Vagina (tissue), 2 donors: ENCODE measurements at regions not wholly inside any gene's neighbourhood (a gene's known extent, or its start where the extent isn't known, plus 50 kb on each side); places are given as distances from the start of the nearest gene placed in this dataset.

Source experiments
- DNase-seq, 2 donors: peaks; one replicate each; pipeline ENCODE4 v3.0.0-alpha.2; 2017; ENCODE audit errors: extremely low spot score in 2 of 2
- H3K27ac ChIP-seq: fragments of 200-600 bp; sonication (generic); one replicate; pipeline ENCODE4 v1.5.1; 2019
- H3K27me3 ChIP-seq: fragments of 200-600 bp; sonication (generic); one replicate; pipeline ENCODE4 v1.5.1; 2019
- H3K36me3 ChIP-seq, 2 donors: fragments of 200-600 bp; sonication (generic); one replicate each; pipeline ENCODE4 v1.5.1; 2017 to 2019
- H3K4me1 ChIP-seq: fragments of 200-600 bp; sonication (generic); one replicate; pipeline ENCODE4 v1.5.1; 2019
- H3K4me3 ChIP-seq, 2 donors: fragments of 200-600 bp; sonication (generic); 1 replicate in 1 of 2; 2 replicates in 1 of 2; pipeline ENCODE4 v1.5.1; 2016 to 2019
- H3K9me3 ChIP-seq: fragments of 200-600 bp; sonication (generic); one replicate; pipeline ENCODE4 v1.5.1; 2019
- CTCF ChIP-seq, 3 experiments: fragments of 450-650 bp in 2 of 3; fragments of 200-600 bp in 1 of 3; sonication (generic) in 1 of 3; IDR thresholded peaks; one replicate each; pipeline ENCODE4 v1.5.1; 2017 to 2019; ENCODE audit warnings: antibody characterized with exemption in 3 of 3, mild to moderate bottlenecking in 2 of 3, moderate library complexity in 2 of 3
- POLR2A ChIP-seq, 2 donors: fragments of 450-650 bp; IDR thresholded peaks; one replicate each; pipeline ENCODE4 v1.6.1; 2017; ENCODE audit warnings: antibody characterized with exemption in 2 of 2, mild to moderate bottlenecking in 2 of 2, moderate library complexity in 2 of 2
- POLR2AphosphoS5 ChIP-seq, 2 donors: sonication (generic); formaldehyde crosslinking; IDR thresholded peaks; one replicate each; pipeline ENCODE4 v1.9.0; 2017; ENCODE audit warnings: antibody characterized with exemption in 2 of 2, mild to moderate bottlenecking in 2 of 2, low read depth in 1 of 2; ENCODE audit not compliant: insufficient read depth in 1 of 2
- intact Hi-C: fragments of 100-400 bp; cut with DNase I; formaldehyde crosslinking; loops from one replicate; pipeline ENCODE4 v1.15.1; 2023

GRCh38 chr6:149228311-149228955, 89.1 kb upstream of the TAB2 start:
- TF ChIP-seq POLR2A (IDR thresholded peaks at IDR 0.05) = no peak
- TF ChIP-seq CTCF (IDR thresholded peaks at IDR 0.05) = no peak
- Histone ChIP-seq H3K9me3 (no peaks in the 10 kb centered on the region), H3K4me1 (peaks cover 15% of the 10 kb centered on the region), H3K27me3 (no peaks in the 10 kb centered on the region), H3K4me3 (no peak overlapping the region), H3K36me3 (no peaks in the 10 kb centered on the region), H3K27ac (no peak overlapping the region)
- intact Hi-C loops = no loop called here
- no peak for DNase-seq

- intact Hi-C loops = no loop called here
- DNase-seq = no peak
- no peak for TF ChIP-seq CTCF (IDR thresholded peaks at IDR 0.05)
- no peak for TF ChIP-seq POLR2AphosphoS5 (IDR thresholded peaks at IDR 0.05; ENCODE audit: insufficient read depth in 1 of 2, low read depth in 1 of 2)
- TF ChIP-seq POLR2A (IDR thresholded peaks at IDR 0.05) = no peak
- Histone ChIP-seq H3K27ac (no peak overlapping the region), H3K4me1 (peaks cover 21% of the 10 kb centered on the region), H3K4me3 (no peak overlapping the region), H3K9me3 (no peaks in the 10 kb centered on the region), H3K27me3 (no peaks in the 10 kb centered on the region), H3K36me3 (no peaks in the 10 kb centered on the region)
Observed at GRCh38 chr6:149229096-149229495, 88.4 kb upstream of the TAB2 start.

GRCh38 chr6:149230712-149231460, 86.6 kb upstream of the TAB2 start:
- no peak for DNase-seq
- intact Hi-C loops = no loop called here
- H3K4me1 ChIP-seq = peaks cover 29% of the 10 kb centered on the region
- H3K4me3 ChIP-seq = no peak overlapping the region
- H3K36me3 ChIP-seq = no peaks in the 10 kb centered on the region
- TF ChIP-seq CTCF (IDR thresholded peaks at IDR 0.05) (no peak), POLR2AphosphoS5 (IDR thresholded peaks at IDR 0.05; ENCODE audit: insufficient read depth in 1 of 2, low read depth in 1 of 2) (no peak), POLR2A (IDR thresholded peaks at IDR 0.05) (no peak)
- no peaks in the 10 kb centered on the region for H3K9me3 ChIP-seq
- no peak overlapping the region for H3K27ac ChIP-seq
- no peaks in the 10 kb centered on the region for H3K27me3 ChIP-seq

GRCh38 chr6:149231778-149232177, 85.7 kb upstream of the TAB2 start:
- Histone ChIP-seq H3K4me3 (no peak overlapping the region), H3K4me1 (peaks cover 29% of the 10 kb centered on the region)
- intact Hi-C loops = no loop called here

GRCh38 chr6:149233056-149233715, 84.3 kb upstream of the TAB2 start:
- intact Hi-C loops = no loop called here
- Histone ChIP-seq H3K4me3 (no peak overlapping the region), H3K36me3 (no peaks in the 10 kb centered on the region), H3K4me1 (peaks cover 29% of the 10 kb centered on the region), H3K27ac (peak overlapping the region; percentile 14), H3K9me3 (no peaks in the 10 kb centered on the region), H3K27me3 (no peaks in the 10 kb centered on the region)
- TF ChIP-seq POLR2AphosphoS5 (IDR thresholded peaks at IDR 0.05; ENCODE audit: insufficient read depth in 1 of 2, low read depth in 1 of 2) (no peak), CTCF (IDR thresholded peaks at IDR 0.05) (no peak), POLR2A (IDR thresholded peaks at IDR 0.05) (no peak)
- DNase-seq = no peak

More at GRCh38 chr6:149231778-149232177, 85.7 kb upstream of the TAB2 start:
- no peaks in the 10 kb centered on the region for H3K27me3 ChIP-seq
- no peaks in the 10 kb centered on the region for H3K9me3 ChIP-seq
- H3K36me3 ChIP-seq = no peaks in the 10 kb centered on the region
- TF ChIP-seq POLR2A (IDR thresholded peaks at IDR 0.05) (no peak), POLR2AphosphoS5 (IDR thresholded peaks at IDR 0.05; ENCODE audit: insufficient read depth in 1 of 2, low read depth in 1 of 2) (peak in 1 of 2 donors; percentile 4)
- no peak for DNase-seq
- peak overlapping the region; percentile 5 for H3K27ac ChIP-seq
